ENCODE measurements at regions not wholly inside any gene's neighbourhood (a gene's known extent, or its start where the extent isn't known, plus 50 kb on each side); places are given as distances from the start of the nearest gene placed in this dataset.

DNA sequence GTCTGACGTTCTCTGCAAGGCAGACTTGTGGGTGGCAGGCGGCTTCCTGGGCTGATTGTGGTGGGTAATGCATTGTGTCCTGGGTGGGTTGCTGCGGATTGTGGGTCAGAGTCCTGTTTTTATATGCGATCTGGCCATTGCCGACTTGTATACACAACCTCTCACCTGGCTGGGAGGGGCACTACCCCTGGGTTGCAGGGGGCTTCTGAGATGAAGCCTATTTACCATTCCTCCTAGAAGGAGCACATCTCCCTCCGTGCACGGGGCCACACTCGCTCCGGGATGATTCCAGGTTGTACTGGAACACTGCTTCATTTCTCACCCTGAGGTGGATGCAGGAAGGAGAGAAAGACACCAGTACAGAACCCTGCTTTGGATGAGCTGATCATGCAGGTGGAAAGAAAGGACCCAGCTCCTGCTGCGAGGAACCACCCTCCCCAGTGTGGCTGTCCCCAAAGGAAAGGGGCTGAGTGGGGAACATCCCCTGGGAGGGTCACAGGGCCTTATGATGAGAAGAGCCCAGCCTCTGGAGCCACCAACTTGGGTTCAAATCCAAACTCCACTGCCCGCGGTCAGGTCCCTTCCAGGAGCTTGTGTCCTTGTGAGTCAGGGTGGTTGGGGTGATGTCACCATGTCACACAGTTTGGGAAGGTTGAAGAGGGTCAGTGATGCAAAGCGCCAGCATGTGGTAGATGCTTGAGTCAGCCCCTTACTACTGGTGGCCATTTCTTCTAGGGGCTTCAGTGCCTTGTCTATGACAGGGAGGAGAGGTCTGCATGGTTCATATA lies 151.8 kb upstream of the COL5A1 start:
- Histone ChIP-seq H3K4me3 (ENCODE audit: low read length) (no peak overlapping the region), H3K36me3 (ENCODE audit: insufficient read depth, low read length) (no peaks in the 10 kb centered on the region), H3F3A (ENCODE audit: insufficient read depth, low read length, poor library complexity, severe bottlenecking) (no peaks in the 10 kb centered on the region), H4K20me1 (ENCODE audit: insufficient read depth) (no peaks in the 10 kb centered on the region), H3K27me3 (ENCODE audit: insufficient read depth, low read depth, low read length) (no peaks in the 10 kb centered on the region), H3K9me2 (ENCODE audit: insufficient read depth, low read length) (no peaks in the 10 kb centered on the region), H3K79me2 (replicated peaks; ENCODE audit: insufficient read depth, low read length) (no peaks in the 10 kb centered on the region), H2AFZ (ENCODE audit: low read depth, low read length) (no peak overlapping the region), H3K9ac (ENCODE audit: low read length) (no peak overlapping the region), H3K4me2 (ENCODE audit: low read length) (no peak overlapping the region), H3K27ac (ENCODE audit: low read length) (no peak overlapping the region), H3K9me3 (ENCODE audit: low read length) (no peaks in the 10 kb centered on the region)
- TF ChIP-seq POLR2AphosphoS5 (IDR thresholded peaks at IDR 0.05) (no peak), TAF1 (IDR thresholded peaks at IDR 0.05; ENCODE audit: low read depth) (no peak), SMC3 (conservative IDR thresholded peaks at IDR 0.05; ENCODE audit: poor library complexity) (no peak), MXI1 (conservative IDR thresholded peaks at IDR 0.05; ENCODE audit: poor library complexity, severe bottlenecking) (no peak), EP300 (conservative IDR thresholded peaks at IDR 0.05; ENCODE audit: poor library complexity, severe bottlenecking) (no peak)

- no peaks in the 10 kb centered on the region for H3K9me2 ChIP-seq (ENCODE audit: insufficient read depth, low read length)
- H2AFZ ChIP-seq (ENCODE audit: low read depth, low read length): no peak overlapping the region
- H3K9me3 ChIP-seq (ENCODE audit: low read length): no peaks in the 10 kb centered on the region
- H3K4me3 ChIP-seq (ENCODE audit: low read length): no peak overlapping the region
- TF ChIP-seq EZH2 (IDR thresholded peaks at IDR 0.05; ENCODE audit: borderline replicate concordance, insufficient read depth, low read length, poor library complexity, severe bottlenecking): no peak
- TF ChIP-seq TAF1 (IDR thresholded peaks at IDR 0.05; ENCODE audit: low read depth): no peak
- TF ChIP-seq, protein P1, sequence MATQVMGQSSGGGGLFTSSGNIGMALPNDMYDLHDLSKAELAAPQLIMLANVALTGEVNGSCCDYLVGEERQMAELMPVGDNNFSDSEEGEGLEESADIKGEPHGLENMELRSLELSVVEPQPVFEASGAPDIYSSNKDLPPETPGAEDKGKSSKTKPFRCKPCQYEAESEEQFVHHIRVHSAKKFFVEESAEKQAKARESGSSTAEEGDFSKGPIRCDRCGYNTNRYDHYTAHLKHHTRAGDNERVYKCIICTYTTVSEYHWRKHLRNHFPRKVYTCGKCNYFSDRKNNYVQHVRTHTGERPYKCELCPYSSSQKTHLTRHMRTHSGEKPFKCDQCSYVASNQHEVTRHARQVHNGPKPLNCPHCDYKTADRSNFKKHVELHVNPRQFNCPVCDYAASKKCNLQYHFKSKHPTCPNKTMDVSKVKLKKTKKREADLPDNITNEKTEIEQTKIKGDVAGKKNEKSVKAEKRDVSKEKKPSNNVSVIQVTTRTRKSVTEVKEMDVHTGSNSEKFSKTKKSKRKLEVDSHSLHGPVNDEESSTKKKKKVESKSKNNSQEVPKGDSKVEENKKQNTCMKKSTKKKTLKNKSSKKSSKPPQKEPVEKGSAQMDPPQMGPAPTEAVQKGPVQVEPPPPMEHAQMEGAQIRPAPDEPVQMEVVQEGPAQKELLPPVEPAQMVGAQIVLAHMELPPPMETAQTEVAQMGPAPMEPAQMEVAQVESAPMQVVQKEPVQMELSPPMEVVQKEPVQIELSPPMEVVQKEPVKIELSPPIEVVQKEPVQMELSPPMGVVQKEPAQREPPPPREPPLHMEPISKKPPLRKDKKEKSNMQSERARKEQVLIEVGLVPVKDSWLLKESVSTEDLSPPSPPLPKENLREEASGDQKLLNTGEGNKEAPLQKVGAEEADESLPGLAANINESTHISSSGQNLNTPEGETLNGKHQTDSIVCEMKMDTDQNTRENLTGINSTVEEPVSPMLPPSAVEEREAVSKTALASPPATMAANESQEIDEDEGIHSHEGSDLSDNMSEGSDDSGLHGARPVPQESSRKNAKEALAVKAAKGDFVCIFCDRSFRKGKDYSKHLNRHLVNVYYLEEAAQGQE (IDR thresholded peaks at IDR 0.05; ENCODE audit: borderline replicate concordance): no peak
- no peak for TF ChIP-seq MXI1 (conservative IDR thresholded peaks at IDR 0.05; ENCODE audit: poor library complexity, severe bottlenecking)
- no peak for TF ChIP-seq EP300 (conservative IDR thresholded peaks at IDR 0.05; ENCODE audit: poor library complexity, severe bottlenecking)
- no peak for TF ChIP-seq SMC3 (conservative IDR thresholded peaks at IDR 0.05; ENCODE audit: poor library complexity)
- TF ChIP-seq CTCF (IDR thresholded peaks at IDR 0.05; ENCODE audit: poor library complexity, severe bottlenecking): no peak
- no peak for TF ChIP-seq RAD21 (conservative IDR thresholded peaks at IDR 0.05)
- no peak for TF ChIP-seq POLR2AphosphoS5 (IDR thresholded peaks at IDR 0.05)
- H3F3A ChIP-seq (ENCODE audit: insufficient read depth, low read length, poor library complexity, severe bottlenecking): no peaks in the 10 kb centered on the region
- no peak overlapping the region for H3K4me2 ChIP-seq (ENCODE audit: low read length)
- no peak overlapping the region for H3K9ac ChIP-seq (ENCODE audit: low read length)
- H3K27me3 ChIP-seq (ENCODE audit: insufficient read depth, low read depth, low read length): no peaks in the 10 kb centered on the region
- H3K36me3 ChIP-seq (ENCODE audit: insufficient read depth, low read length): no peaks in the 10 kb centered on the region
- no peaks in the 10 kb centered on the region for H3K79me2 ChIP-seq (replicated peaks; ENCODE audit: insufficient read depth, low read length)
- H3K27ac ChIP-seq (ENCODE audit: low read length): no peak overlapping the region
- H4K20me1 ChIP-seq (ENCODE audit: insufficient read depth): no peaks in the 10 kb centered on the region
Measured at GRCh38 chr9:134490446-134490845, 151.2 kb upstream of the COL5A1 start.
